IMR-90 (cell line): ENCODE measurements at regions not wholly inside any gene's neighbourhood (a gene's known extent, or its start where the extent isn't known, plus 50 kb on each side); places are given as distances from the start of the nearest gene placed in this dataset.

Source experiments
- ATAC-seq: fragments of 200-7000 bp; cut with Tn5 transposase; 2 replicates; pipeline ENCODE4 v1.9.1; 2020; ENCODE audit warnings: low read depth, mild to moderate bottlenecking, moderate library complexity
- BruUV-seq: library from RNA; stranded (reverse); fragments of 400-500 nt; replicated peaks from 2 replicates; lab custom pipeline; 2021; lab: Mats Ljungman, UMichigan
- CTCF ChIA-PET: fragments of 300-600 bp; formaldehyde crosslinking; extraction: SDS; loops from one replicate; lab custom pipeline; 2021; ENCODE audit warnings: antibody characterized with exemption; lab: Yijun Ruan, JAX
- POLR2A ChIA-PET: fragments of 300-600 bp; sonication (Branson Sonifier 250); formaldehyde crosslinking; loops from one replicate; lab custom pipeline; 2022; ENCODE audit warnings: antibody characterized with exemption; ENCODE audit not compliant: unreplicated experiment; lab: Charles Lee
- DNase-seq: peaks from one replicate; pipeline ENCODE4 v3.0.0; 2013
- H2AFZ ChIP-seq: replicated peaks from 2 replicates; pipeline ENCODE3; 2013; ENCODE audit warnings: low read length, mild to moderate bottlenecking; ENCODE audit not compliant: poor library complexity
- H2AK5ac ChIP-seq: 2 replicates; pipeline ENCODE4 v1.6.1; 2013; ENCODE audit warnings: low read depth, low read length, inconsistent platforms
- H2AK9ac ChIP-seq: replicated peaks from 2 replicates; pipeline ENCODE3; 2013; ENCODE audit warnings: mild to moderate bottlenecking, low read depth, low read length, moderate library complexity; ENCODE audit not compliant: poor library complexity
- H2BK120ac ChIP-seq: 2 replicates; pipeline ENCODE4 v1.6.1; 2013; ENCODE audit warnings: low read depth, low read length, inconsistent platforms
- H2BK15ac ChIP-seq: 3 replicates; pipeline ENCODE4 v1.6.1; 2013; ENCODE audit warnings: low read depth, low read length, inconsistent platforms
- H2BK20ac ChIP-seq: 2 replicates; pipeline ENCODE4 v1.6.1; 2013; ENCODE audit warnings: low read depth, mild to moderate bottlenecking, inconsistent platforms, low read length, moderate library complexity
- H2BK5ac ChIP-seq: 2 replicates; pipeline ENCODE4 v1.6.1; 2013; ENCODE audit warnings: mild to moderate bottlenecking, low read depth, low read length, inconsistent platforms; ENCODE audit not compliant: poor library complexity, severe bottlenecking
- H3K14ac ChIP-seq: replicated peaks from 2 replicates; pipeline ENCODE4 v1.6.1; 2013; ENCODE audit warnings: low read depth, low read length, inconsistent platforms
- H3K18ac ChIP-seq: 2 replicates; pipeline ENCODE4 v1.6.1; 2013; ENCODE audit warnings: low read depth, low read length, control low read depth
- H3K23ac ChIP-seq: 2 replicates; pipeline ENCODE4 v1.6.1; 2013; ENCODE audit warnings: low read depth, low read length, inconsistent platforms
- H3K27ac ChIP-seq: 2 replicates; pipeline ENCODE4 v1.5.1; 2013; ENCODE audit warnings: mild to moderate bottlenecking, control low read depth, low read length; ENCODE audit not compliant: insufficient read depth
- H3K27me3 ChIP-seq: 2 replicates; pipeline ENCODE4 v1.6.1; 2013; ENCODE audit warnings: low read length; ENCODE audit not compliant: control insufficient read depth, insufficient read depth
- H3K36me3 ChIP-seq: 2 replicates; pipeline ENCODE4 v1.6.1; 2013; ENCODE audit warnings: low read length, mixed read lengths; ENCODE audit not compliant: control insufficient read depth, insufficient read depth
- H3K4ac ChIP-seq: 2 replicates; pipeline ENCODE4 v1.6.1; 2013; ENCODE audit warnings: low read depth, low read length, inconsistent platforms
- H3K4me1 ChIP-seq: 2 replicates; pipeline ENCODE4 v1.6.1; 2013; ENCODE audit warnings: low read length, mixed read lengths; ENCODE audit not compliant: control insufficient read depth, insufficient read depth
- H3K4me2 ChIP-seq: 2 replicates; pipeline ENCODE4 v1.6.1; 2013; ENCODE audit warnings: low read depth, mild to moderate bottlenecking, control low read depth, low read length, moderate library complexity
- H3K4me3 ChIP-seq: 2 replicates; pipeline ENCODE4 v1.5.1; 2013; ENCODE audit warnings: low read depth, mild to moderate bottlenecking, control low read depth, low read length, moderate library complexity; ENCODE audit not compliant: insufficient read depth
- H3K56ac ChIP-seq: 2 replicates; pipeline ENCODE4 v1.6.1; 2013; ENCODE audit warnings: low read length, inconsistent platforms; ENCODE audit not compliant: insufficient read depth; ENCODE audit errors: extremely low read depth
- H3K79me1 ChIP-seq, 2 experiments: 2 replicates each; pipeline ENCODE4 v1.6.1; 2013; ENCODE audit warnings: low read length in 2 of 2, inconsistent platforms in 1 of 2, low read depth in 1 of 2
- H3K9ac ChIP-seq: 2 replicates; pipeline ENCODE4 v1.6.1; 2013; ENCODE audit warnings: low read depth, low read length, control low read depth
- H3K9me1 ChIP-seq: 2 replicates; pipeline ENCODE4 v1.6.1; 2013; ENCODE audit warnings: low read length, inconsistent platforms; ENCODE audit not compliant: insufficient read depth
- H3K9me3 ChIP-seq: 2 replicates; pipeline ENCODE4 v1.6.1; 2013; ENCODE audit warnings: low read length; ENCODE audit not compliant: control insufficient read depth, insufficient read depth
- H4K20me1 ChIP-seq: 2 replicates; pipeline ENCODE4 v1.6.1; 2013; ENCODE audit warnings: low read length, inconsistent platforms; ENCODE audit not compliant: insufficient read depth
- H4K5ac ChIP-seq: 2 replicates; pipeline ENCODE4 v1.6.1; 2013; ENCODE audit warnings: mild to moderate bottlenecking, low read depth, low read length, control low read depth
- H4K8ac ChIP-seq, 2 experiments: 2 replicates each; pipeline ENCODE4 v1.6.1; 2013; ENCODE audit warnings: low read depth in 2 of 2, low read length in 2 of 2, control low read depth in 1 of 2, inconsistent platforms in 1 of 2
- H4K91ac ChIP-seq: 2 replicates; pipeline ENCODE4 v1.6.1; 2013; ENCODE audit warnings: low read depth, low read length, inconsistent platforms; ENCODE audit not compliant: insufficient read depth
- BHLHE40 ChIP-seq: fragments of 150-350 bp; IDR thresholded peaks from 2 replicates; pipeline ENCODE4 v1.6.1; 2016; ENCODE audit warnings: mild to moderate bottlenecking, low read depth, low read length
- CEBPB ChIP-seq: IDR thresholded peaks from 2 replicates; pipeline ENCODE4 v1.6.1; 2012; ENCODE audit warnings: low read depth, low read length, improper control_type of control experiment
- CHD1 ChIP-seq: IDR thresholded peaks from 2 replicates; pipeline ENCODE4 v1.6.1; 2012; ENCODE audit warnings: low read depth, low read length, improper control_type of control experiment
- CTCF ChIP-seq: conservative IDR thresholded peaks from 2 replicates; pipeline ENCODE4 v1.5.1; 2012; ENCODE audit warnings: mild to moderate bottlenecking, low read depth, low read length, improper control_type of control experiment
- ELK1 ChIP-seq: fragments of 150-350 bp; IDR thresholded peaks from 2 replicates; pipeline ENCODE4 v1.6.1; 2016; ENCODE audit warnings: low read depth, mild to moderate bottlenecking, low read length, moderate library complexity, borderline replicate concordance
- FOS ChIP-seq: fragments of 150-350 bp; IDR thresholded peaks from 2 replicates; pipeline ENCODE4 v1.6.1; 2016; ENCODE audit warnings: low read depth, low read length
- MAFK ChIP-seq: IDR thresholded peaks from 2 replicates; pipeline ENCODE4 v1.6.1; 2012; ENCODE audit warnings: low read depth, low read length, improper control_type of control experiment
- MAZ ChIP-seq: IDR thresholded peaks from 2 replicates; pipeline ENCODE4 v1.6.1; 2012; ENCODE audit warnings: low read depth, mild to moderate bottlenecking, low read length, improper control_type of control experiment, moderate library complexity, borderline replicate concordance
- MXI1 ChIP-seq: IDR thresholded peaks from 2 replicates; pipeline ENCODE4 v1.6.1; 2012; ENCODE audit warnings: low read depth, mild to moderate bottlenecking, low read length, moderate library complexity, borderline replicate concordance
- NFE2L2 ChIP-seq: fragments of 150-350 bp; IDR thresholded peaks from 2 replicates; pipeline ENCODE4 v1.6.1; 2016; ENCODE audit warnings: low read depth, mild to moderate bottlenecking, low read length
- POLR2A ChIP-seq: IDR thresholded peaks from 2 replicates; pipeline ENCODE4 v1.6.1; 2012; ENCODE audit warnings: mild to moderate bottlenecking, low read depth, low read length
- RAD21 ChIP-seq: IDR thresholded peaks from 2 replicates; pipeline ENCODE4 v1.6.1; 2012; ENCODE audit warnings: low read length, improper control_type of control experiment
- RCOR1 ChIP-seq: IDR thresholded peaks from 2 replicates; pipeline ENCODE4 v1.6.1; 2012; ENCODE audit warnings: mild to moderate bottlenecking, low read length, improper control_type of control experiment; ENCODE audit not compliant: insufficient replicate concordance
- RFX5 ChIP-seq: IDR thresholded peaks from 2 replicates; pipeline ENCODE4 v1.8.0; 2012; ENCODE audit warnings: low read depth, mild to moderate bottlenecking, low read length, moderate library complexity
- SMC3 ChIP-seq: fragments of 150-350 bp; IDR thresholded peaks from 2 replicates; pipeline ENCODE4 v1.6.1; 2016; ENCODE audit warnings: low read depth, mild to moderate bottlenecking, antibody characterized with exemption, low read length, moderate library complexity
- USF2 ChIP-seq: fragments of 150-350 bp; IDR thresholded peaks from 2 replicates; pipeline ENCODE4 v1.6.1; 2017; ENCODE audit warnings: mild to moderate bottlenecking, antibody characterized with exemption, low read length, low read depth
- WGBS, 2 experiments: methylation state at CpG; one replicate each; pipeline versions ENCODE4 v1.1.5 to v1.1.7; 2013; ENCODE audit warnings: missing lambda C conversion rate in 2 of 2; ENCODE audit not compliant: insufficient read length in 1 of 2; ENCODE audit errors: extremely low coverage in 2 of 2; 5-methylcytosine and 5-hydroxymethylcytosine counted together
- dilution Hi-C: fragments of 300-500 bp; cut with HindIII; formaldehyde crosslinking; loops from one replicate; pipeline ENCODE4 v1.14.3; 2018; ENCODE audit warnings: low sequenced_read_pairs; ENCODE audit not compliant: unreplicated experiment
- in situ Hi-C: fragments of 300-500 bp; cut with MboI; formaldehyde crosslinking; loops from 3 replicates; pipeline ENCODE4 v1.14.3; 2019; ENCODE audit warnings: low sequenced_read_pairs, inconsistent platforms, mixed read lengths
- intact Hi-C: fragments of 100-400 bp; cut with micrococcal nuclease; formaldehyde crosslinking; loops from 2 replicates; pipeline ENCODE4 v1.10.0; 2022

DNA sequence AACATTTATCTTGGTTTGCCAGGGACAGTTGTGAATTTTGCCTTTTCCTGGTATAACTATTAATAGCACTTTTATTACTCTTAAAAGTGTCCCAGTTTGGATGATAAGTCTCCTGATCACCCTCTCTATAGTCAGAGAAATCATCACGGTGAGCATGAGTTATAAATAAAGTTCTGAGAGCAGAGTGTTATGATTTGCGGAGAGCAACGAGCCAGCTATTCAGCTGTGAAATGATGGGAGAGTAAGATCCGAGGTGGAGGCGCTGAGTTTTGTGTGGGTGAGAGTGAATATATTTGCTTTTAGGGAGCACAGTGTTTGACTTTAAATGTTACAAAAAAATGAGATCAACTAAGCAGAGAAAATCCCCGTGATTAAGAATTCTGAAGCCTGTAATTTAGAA is 179.6 kb downstream of the DSC3 start:
- Histone ChIP-seq H2BK20ac (no peak overlapping the region), H2AK5ac (no peak overlapping the region), H2BK15ac (no peak overlapping the region), H3K4ac (no peak overlapping the region), H3K56ac (no peak overlapping the region), H3K4me3 (no peak overlapping the region), H3K9ac (no peak overlapping the region), H3K27me3 (no peaks in the 10 kb centered on the region), H2BK120ac (no peak overlapping the region), H3K18ac (no peak overlapping the region), H4K20me1 (no peaks in the 10 kb centered on the region), H4K91ac (no peak overlapping the region), H3K36me3 (no peaks in the 10 kb centered on the region), H2AK9ac (no peak overlapping the region), H3K14ac (no peak overlapping the region), H3K23ac (no peak overlapping the region), H3K4me1 (no peaks in the 10 kb centered on the region), H3K9me1 (no peaks in the 10 kb centered on the region), H3K4me2 (no peak overlapping the region), H3K9me3 (peaks cover 3% of the 10 kb centered on the region), H3K79me1 (no peaks in the 10 kb centered on the region), H3K27ac (no peak overlapping the region), H4K5ac (no peak overlapping the region), H2BK5ac (no peak overlapping the region), H4K8ac (no peak overlapping the region), H2AFZ (no peak overlapping the region)
- DNase-seq: no peak
- 30% methylated on average over 2 of the region's 6 CpGs; no CpG with 5 or more reads in 1 of the 2 experiments for WGBS, 2 experiments
- ChIA-PET CTCF (no interaction called here), POLR2A (no interaction called here)
- TF ChIP-seq RFX5 (no peak), CHD1 (no peak), MXI1 (no peak), FOS (no peak), CTCF (no peak), MAZ (no peak), MAFK (no peak), SMC3 (no peak), RAD21 (no peak), CEBPB (no peak), RCOR1 (no peak), ELK1 (no peak), BHLHE40 (no peak), USF2 (no peak), POLR2A (no peak), NFE2L2 (no peak)
- ATAC-seq: no peak
- in situ Hi-C loops (no loop called here), intact Hi-C loops (no loop called here), dilution Hi-C loops (no loop called here)
- no TSS peak for BruUV-seq
